ENCODE measurements at regions not wholly inside any gene's neighbourhood (a gene's known extent, or its start where the extent isn't known, plus 50 kb on each side); places are given as distances from the start of the nearest gene placed in this dataset.
"Not testable (repeated sequence)": the region's sequence is repeated elsewhere in the genome, so short reads cannot be mapped to it uniquely, and the experiment has no call there.

DNA sequence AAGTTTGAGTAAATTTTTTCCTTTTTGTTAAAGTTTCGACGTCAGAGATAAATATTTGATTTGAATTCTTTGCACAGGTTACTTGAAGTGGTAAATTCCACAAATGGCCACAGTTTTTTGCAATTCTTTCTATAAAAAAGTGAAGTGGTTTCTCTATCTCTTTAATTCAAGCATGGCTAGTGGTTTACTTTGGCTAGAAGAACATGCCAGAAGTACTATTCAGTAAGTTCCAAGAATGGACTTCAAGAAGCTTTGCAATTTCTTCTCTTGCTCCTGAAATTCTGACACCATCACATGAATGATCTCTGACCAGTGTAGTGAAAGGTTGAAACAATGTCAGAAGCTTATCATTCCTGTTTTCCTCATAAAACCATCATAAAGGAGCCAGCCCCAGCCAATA lies 55.7 kb upstream of the RNPC3 start:
- no peak for DNase-seq (ENCODE audit: low read depth)

DNA sequence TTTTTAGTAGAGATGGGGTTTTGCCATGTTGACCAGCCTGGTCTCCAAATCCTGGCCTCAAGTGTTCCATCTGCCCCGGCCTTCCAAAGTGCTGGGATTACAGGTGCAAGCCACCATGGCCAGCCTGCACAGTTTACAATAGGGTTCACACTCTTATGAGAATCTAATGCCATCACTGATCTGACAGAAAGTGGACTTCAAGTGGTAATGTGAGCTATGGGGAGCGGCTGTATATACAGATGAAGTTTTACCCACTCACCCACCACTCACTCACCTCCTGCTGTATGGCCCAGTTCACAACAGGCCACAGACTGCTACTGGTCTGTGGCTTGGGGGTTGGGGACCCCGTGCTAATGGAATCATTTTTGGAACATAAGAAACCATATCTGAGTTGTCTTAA lies 58.4 kb upstream of the RNPC3 start:
- no peak for DNase-seq (ENCODE audit: low read depth)

- peak; percentile 60 for DNase-seq (ENCODE audit: low read depth)
These were observed 64.1 kb upstream of the RNPC3 start for GRCh38 chr1:103461161-103462105.

DNA sequence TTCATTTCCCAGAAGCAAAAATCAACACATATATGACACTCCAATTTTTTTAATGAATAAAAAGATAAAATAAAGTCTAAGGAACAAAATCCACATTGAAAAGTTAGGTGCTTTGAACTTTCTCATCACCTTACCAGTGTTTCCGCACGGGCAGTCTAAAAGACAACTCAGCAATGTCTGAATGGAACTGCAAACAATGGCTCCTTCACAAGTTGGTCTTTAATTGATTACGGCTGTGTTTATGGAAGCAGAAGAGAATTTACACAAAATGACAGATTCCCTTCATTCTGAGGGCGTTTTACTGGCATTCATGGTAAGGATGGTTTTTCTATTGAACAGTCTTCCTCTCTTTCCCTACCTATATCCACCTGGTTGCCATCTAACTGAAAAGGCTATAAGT lies 65.0 kb upstream of the RNPC3 start:
- DNase-seq (ENCODE audit: low read depth) = no peak

DNA sequence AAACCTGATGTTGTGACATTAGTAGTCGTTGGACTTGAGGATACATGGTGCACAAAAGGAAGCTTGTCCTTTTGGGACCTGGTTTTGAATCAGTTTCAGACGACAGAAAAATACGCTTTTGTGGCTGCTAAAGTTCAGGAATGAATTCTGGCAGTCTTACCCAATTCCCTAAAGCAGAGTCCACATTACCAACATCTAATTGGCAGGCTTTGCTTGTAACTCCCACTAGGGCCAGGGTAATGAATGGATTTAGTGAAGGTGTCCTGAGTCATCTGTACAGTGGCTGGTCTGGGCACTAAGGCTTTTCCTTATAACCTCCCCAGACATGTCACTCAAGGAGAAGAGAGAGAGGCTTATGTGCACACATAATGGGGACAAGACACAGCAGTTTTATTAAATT lies 66.2 kb upstream of the RNPC3 start:
- DNase-seq (ENCODE audit: low read depth) = peak; percentile 7

DNA sequence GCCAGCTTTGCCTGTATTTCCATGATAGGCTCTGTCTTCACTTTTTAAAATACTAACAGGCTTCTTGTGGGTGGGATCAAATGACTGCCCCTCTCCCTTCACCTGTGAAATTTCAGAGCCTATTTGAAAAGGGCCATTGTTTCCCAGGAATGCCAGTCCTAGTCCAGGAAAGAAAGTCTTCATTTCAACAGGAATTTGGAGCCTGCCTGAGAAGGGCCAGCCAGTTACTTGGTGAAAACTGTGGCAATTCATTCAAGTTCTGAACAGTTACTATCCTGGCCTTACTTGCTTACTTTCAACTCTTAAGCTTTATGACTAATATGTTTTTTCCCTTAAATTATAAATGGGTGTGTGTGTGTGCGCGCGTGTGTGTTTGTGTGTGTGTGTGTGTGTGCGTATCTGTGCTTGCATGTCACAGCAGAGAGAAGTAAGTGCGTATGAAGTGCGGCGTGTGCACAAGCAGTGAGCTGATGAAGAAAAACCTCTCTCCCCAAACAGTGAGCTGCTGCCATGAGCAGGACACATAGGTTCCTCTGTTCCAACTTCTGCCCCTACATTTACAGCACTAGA lies 67.5 kb upstream of the RNPC3 start:
- no peak for DNase-seq (ENCODE audit: low read depth)

- DNase-seq (ENCODE audit: low read depth) = no peak
These were observed 76.9 kb upstream of the RNPC3 start for GRCh38 chr1:103448560-103448959.

- no peak for DNase-seq (ENCODE audit: low read depth)
These were observed 78.0 kb upstream of the RNPC3 start for GRCh38 chr1:103447471-103447870.

DNA sequence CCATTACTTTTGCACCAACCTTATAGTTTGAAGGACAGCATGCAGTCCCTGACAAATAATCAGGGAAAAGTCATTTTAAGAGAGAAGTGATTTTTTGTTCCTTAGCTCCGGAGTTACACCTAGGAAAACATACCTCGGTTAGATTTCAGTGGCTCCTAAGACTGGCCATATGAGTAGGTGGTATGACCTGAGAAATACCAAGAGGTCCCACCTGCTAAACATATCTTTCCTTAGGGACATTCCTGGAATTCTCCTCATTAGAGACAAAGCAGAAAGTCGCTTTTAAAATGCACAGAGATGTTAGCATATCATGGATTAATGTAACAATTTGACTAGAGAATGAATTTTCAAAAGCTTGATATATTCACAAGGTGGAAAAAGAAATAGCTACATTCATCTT lies 84.2 kb upstream of the RNPC3 start:
- DNase-seq (ENCODE audit: low read depth) = no peak

- not testable (repeated sequence) for DNase-seq (ENCODE audit: low read depth)
These were observed 88.9 kb upstream of the RNPC3 start for GRCh38 chr1:103436568-103437100.

- no peak for DNase-seq (ENCODE audit: low read depth)
These were observed 90.1 kb upstream of the RNPC3 start for GRCh38 chr1:103435443-103435842.

DNA sequence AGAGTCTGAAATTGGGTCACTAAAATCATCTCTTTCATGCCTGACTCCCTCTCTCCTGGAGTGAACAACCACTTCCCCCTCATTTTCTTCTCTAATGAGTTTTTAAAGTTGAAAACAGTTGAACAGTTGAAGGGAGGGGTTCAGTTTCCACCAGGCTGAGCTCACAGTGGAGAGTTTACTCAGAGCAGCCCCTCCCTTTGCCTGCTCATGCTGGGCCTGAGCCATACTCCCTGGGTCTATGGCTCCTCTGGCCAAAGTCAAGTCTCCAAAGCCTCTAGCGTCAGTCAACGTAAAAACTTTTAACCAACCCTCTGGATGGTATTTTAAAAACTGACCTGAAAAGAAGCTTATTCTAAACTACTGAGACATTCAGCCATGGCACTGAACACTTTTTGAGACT lies 100.8 kb upstream of the RNPC3 start:
- no peak for DNase-seq (ENCODE audit: low read depth)

GRCh38 chr1:103416681-103417286 lies 108.7 kb upstream of the RNPC3 start:
- DNase-seq (ENCODE audit: low read depth) = no peak

GRCh38 chr1:103387898-103388297 lies 137.6 kb upstream of the RNPC3 start:
- DNase-seq (ENCODE audit: low read depth) = no peak

GRCh38 chr1:103373991-103374390 lies 151.5 kb upstream of the RNPC3 start:
- peak; percentile 65 for DNase-seq (ENCODE audit: low read depth)

DNA sequence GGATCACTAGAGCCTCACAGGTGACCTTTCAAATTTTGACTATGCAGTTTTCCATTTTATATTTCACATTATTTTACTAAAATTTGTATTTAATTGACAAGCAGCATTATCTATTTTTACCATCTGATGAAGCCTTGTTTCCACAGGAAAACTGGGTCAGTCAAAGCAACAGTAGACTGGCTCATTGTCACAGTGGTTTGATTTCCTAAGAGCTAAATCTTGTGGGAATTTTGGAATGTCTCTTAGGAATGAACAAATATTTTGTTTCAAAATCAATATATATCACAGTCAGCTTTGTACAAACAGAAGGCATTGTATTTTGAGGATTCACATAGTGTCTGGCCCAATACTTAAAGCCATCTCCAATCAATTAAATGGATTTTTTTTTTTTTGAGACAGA lies 152.6 kb upstream of the RNPC3 start:
- no peak for DNase-seq (ENCODE audit: low read depth)

- peak; percentile 22 for DNase-seq (ENCODE audit: low read depth)
These were observed 154.3 kb upstream of the RNPC3 start for GRCh38 chr1:103371234-103371633.

DNA sequence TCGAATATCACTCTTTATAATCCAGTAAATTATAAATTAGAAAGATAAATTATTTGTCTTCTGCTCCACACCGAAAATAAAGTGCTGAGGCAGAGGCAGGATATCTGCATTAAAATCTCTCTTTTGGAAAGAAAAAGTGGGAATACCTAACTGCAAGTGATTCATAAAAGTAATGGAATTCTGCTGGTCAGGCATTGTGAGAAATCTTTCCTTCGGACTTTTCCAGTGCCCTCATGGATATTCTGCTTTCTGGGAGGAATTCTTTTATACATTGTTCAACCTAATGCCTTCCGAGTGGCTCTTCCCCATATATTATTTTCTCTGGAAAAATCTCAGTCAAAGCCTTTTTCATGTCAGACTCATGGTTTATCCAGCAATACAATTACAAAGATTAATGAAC lies 158.3 kb upstream of the RNPC3 start:
- DNase-seq (ENCODE audit: low read depth) = no peak

DNA sequence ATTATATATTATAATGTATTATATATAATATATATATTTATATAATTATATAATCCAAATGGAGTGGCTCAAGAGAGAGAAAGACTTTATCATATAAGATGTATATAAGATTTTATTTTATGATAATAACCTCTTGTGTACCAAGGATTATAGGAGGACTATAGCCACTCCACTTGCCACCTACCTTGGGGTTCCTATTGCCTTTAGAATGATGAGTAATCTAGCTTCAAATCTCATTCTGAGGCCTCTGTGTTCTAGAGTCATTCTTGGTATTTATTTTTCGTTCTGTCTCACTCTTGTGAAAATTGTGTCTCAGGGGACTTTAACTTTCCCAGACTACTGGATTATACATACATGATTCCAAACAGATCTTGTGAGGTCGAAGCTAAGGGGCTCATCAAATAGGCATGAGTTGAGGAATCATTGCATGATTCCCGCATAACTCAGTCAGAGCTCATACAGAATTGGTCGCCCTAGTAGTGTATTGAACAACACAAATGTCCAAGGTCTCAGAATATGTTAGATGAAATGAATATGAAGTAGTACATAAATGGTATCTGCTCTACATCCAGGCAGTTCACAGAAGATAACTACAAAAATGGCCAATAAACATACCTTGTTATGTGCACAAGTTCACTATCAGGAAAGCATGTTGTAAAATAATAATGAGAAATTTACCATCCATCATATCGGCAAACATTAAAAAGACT lies 159.5 kb upstream of the RNPC3 start:
- no peak for DNase-seq (ENCODE audit: low read depth)

DNA sequence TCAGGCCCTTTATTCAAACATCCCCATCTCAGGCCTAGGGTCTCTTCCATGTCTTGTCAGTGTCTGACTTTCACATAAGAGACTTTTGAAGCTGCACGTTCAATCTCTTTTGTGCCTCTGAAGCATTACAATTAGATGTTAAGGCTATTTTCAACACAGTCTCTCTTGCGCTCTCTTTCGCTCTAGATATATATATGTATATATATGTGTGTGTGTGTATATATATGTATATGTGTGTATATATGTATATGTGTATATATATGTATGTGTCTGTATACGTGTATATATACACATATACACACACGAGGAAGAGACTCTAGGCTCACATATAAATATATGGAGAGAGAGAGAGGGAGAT lies 162.5 kb upstream of the RNPC3 start:
- no peak for DNase-seq (ENCODE audit: low read depth)

- no peak for DNase-seq (ENCODE audit: low read depth)
These were observed 163.0 kb upstream of the RNPC3 start for GRCh38 chr1:103362348-103363007.

GRCh38 chr1:103353391-103353790 lies 172.1 kb upstream of the RNPC3 start:
- DNase-seq (ENCODE audit: low read depth) = no peak

Data from ELR (cell line).